HEK293T (cell line): ENCODE measurements at regions not wholly inside any gene's neighbourhood (a gene's known extent, or its start where the extent isn't known, plus 50 kb on each side); places are given as distances from the start of the nearest gene placed in this dataset.

Source experiments
- CTCF ChIA-PET: fragments of 350-600 bp; formaldehyde crosslinking; extraction: SDS; loops from one replicate; lab custom pipeline; 2021; ENCODE audit warnings: antibody characterized with exemption, inconsistent platforms; lab: Yijun Ruan, JAX
- POLR2A ChIA-PET: fragments of 350-600 bp; formaldehyde crosslinking; extraction: SDS; loops from one replicate; lab custom pipeline; 2020; ENCODE audit warnings: antibody characterized with exemption, inconsistent platforms; lab: Yijun Ruan, JAX
- DNase-seq: peaks from one replicate; pipeline ENCODE4 v3.0.0; 2012; ENCODE audit warnings: mixed read lengths; ENCODE audit errors: extremely low spot score
- ARNT ChIP-seq: fragments of 450-650 bp; IDR thresholded peaks from 2 replicates; pipeline ENCODE4 v1.6.1; 2017; ENCODE audit warnings: mild to moderate bottlenecking
- BHLHE40 ChIP-seq: fragments of 450-650 bp; IDR thresholded peaks from 2 replicates; pipeline ENCODE4 v1.6.1; 2016; ENCODE audit warnings: mild to moderate bottlenecking, moderate library complexity, borderline replicate concordance
- CTBP1 ChIP-seq: fragments of 450-650 bp; IDR thresholded peaks from 2 replicates; pipeline ENCODE4 v1.6.1; 2016; ENCODE audit warnings: borderline replicate concordance
- ELF4 ChIP-seq: fragments of 450-650 bp; IDR thresholded peaks from 2 replicates; pipeline ENCODE4 v1.6.1; 2017; ENCODE audit warnings: antibody characterized with exemption
- FOXA1 ChIP-seq: fragments of 450-650 bp; IDR thresholded peaks from 2 replicates; pipeline ENCODE4 v1.6.1; 2016; ENCODE audit warnings: mild to moderate bottlenecking
- FOXK2 ChIP-seq: fragments of 450-650 bp; IDR thresholded peaks from 2 replicates; pipeline ENCODE4 v1.6.1; 2016; ENCODE audit warnings: mild to moderate bottlenecking
- FOXM1 ChIP-seq: fragments of 450-650 bp; IDR thresholded peaks from 2 replicates; pipeline ENCODE4 v1.6.1; 2017; ENCODE audit warnings: mild to moderate bottlenecking, borderline replicate concordance
- HDGF ChIP-seq: fragments of 450-650 bp; IDR thresholded peaks from 2 replicates; pipeline ENCODE4 v1.6.1; 2017; ENCODE audit warnings: antibody characterized with exemption, borderline replicate concordance
- L3MBTL2 ChIP-seq: fragments of 450-650 bp; conservative IDR thresholded peaks from 2 replicates; pipeline ENCODE4 v1.6.1; 2016; ENCODE audit warnings: mild to moderate bottlenecking
- LEF1 ChIP-seq: fragments of 450-650 bp; IDR thresholded peaks from 2 replicates; pipeline ENCODE4 v1.6.1; 2017; ENCODE audit warnings: mild to moderate bottlenecking, borderline replicate concordance
- NFRKB ChIP-seq: fragments of 450-650 bp; IDR thresholded peaks from 2 replicates; pipeline ENCODE4 v1.6.1; 2016; ENCODE audit warnings: mild to moderate bottlenecking, moderate library complexity
- PKNOX1 ChIP-seq: fragments of 450-650 bp; IDR thresholded peaks from 2 replicates; pipeline ENCODE4 v1.6.1; 2016
- SP1 ChIP-seq: fragments of 450-650 bp; IDR thresholded peaks from 2 replicates; pipeline ENCODE4 v1.6.1; 2017
- SUZ12 ChIP-seq: fragments of 450-650 bp; IDR thresholded peaks from 2 replicates; pipeline ENCODE4 v1.6.1; 2016; ENCODE audit warnings: mild to moderate bottlenecking
- TARDBP ChIP-seq: fragments of 450-650 bp; IDR thresholded peaks from 2 replicates; pipeline ENCODE4 v1.6.1; 2016
- ZNF384 ChIP-seq: fragments of 450-650 bp; IDR thresholded peaks from 2 replicates; pipeline ENCODE4 v1.6.1; 2016

GRCh38 chr21:25304611-25305010 is 302.7 kb downstream of the MRPL39 start:
- no peak for DNase-seq
- ChIA-PET CTCF (no interaction called here), POLR2A (no interaction called here)
- TF ChIP-seq L3MBTL2 (no peak), SUZ12 (no peak), ARNT (no peak), CTBP1 (no peak), LEF1 (no peak), PKNOX1 (no peak)

- DNase-seq = no peak
- POLR2A ChIA-PET = no interaction called here
- CTCF ChIA-PET = interaction anchor here (0.6 kb wide), 1 partner anchor 150 kb away, joined by 5 read pairs; no protein-coding TSS in a partner anchor
- TF ChIP-seq L3MBTL2 (no peak), LEF1 (no peak), SP1 (no peak), FOXA1 (no peak), SUZ12 (no peak), ARNT (no peak), BHLHE40 (no peak), PKNOX1 (no peak), NFRKB (no peak), HDGF (no peak), FOXK2 (no peak), FOXM1 (no peak), CTBP1 (no peak)
These were observed 306.6 kb downstream of the MRPL39 start for GRCh38 chr21:25300632-25301031.

GRCh38 chr21:25298512-25299491 is 308.5 kb downstream of the MRPL39 start:
- no peak for TF ChIP-seq SUZ12
- POLR2A ChIA-PET = no interaction called here
- CTCF ChIA-PET = no interaction called here
- DNase-seq = no peak

- no peak for TF ChIP-seq ELF4
- TF ChIP-seq NFRKB = no peak
- TF ChIP-seq ZNF384 = no peak
- TF ChIP-seq FOXK2 = no peak
- CTCF ChIA-PET = no interaction called here
- POLR2A ChIA-PET = no interaction called here
- no peak for DNase-seq
These were observed 310.2 kb downstream of the MRPL39 start for GRCh38 chr21:25297117-25297516.

GRCh38 chr21:25296252-25296651 is 311.0 kb downstream of the MRPL39 start:
- CTCF ChIA-PET = no interaction called here

GRCh38 chr21:25292396-25292795 is 314.9 kb downstream of the MRPL39 start:
- ChIA-PET POLR2A (no interaction called here), CTCF (interaction anchor here (0.7 kb wide), 1 partner anchor 20 kb away, joined by 3 read pairs; no protein-coding TSS in a partner anchor)
- no peak for DNase-seq
- TF ChIP-seq FOXM1 = no peak
- no peak for TF ChIP-seq CTBP1
- no peak for TF ChIP-seq L3MBTL2
- no peak for TF ChIP-seq ARNT
- TF ChIP-seq ZNF384 = no peak
- TF ChIP-seq SUZ12 = no peak
- no peak for TF ChIP-seq FOXA1
- no peak for TF ChIP-seq TARDBP
- TF ChIP-seq FOXK2 = no peak

More at GRCh38 chr21:25296252-25296651, 311.0 kb downstream of the MRPL39 start:
- DNase-seq = no peak
- TF ChIP-seq ARNT (no peak), ELF4 (no peak), ZNF384 (no peak), FOXK2 (no peak), CTBP1 (no peak), NFRKB (no peak), FOXM1 (no peak), SUZ12 (no peak), TARDBP (no peak), BHLHE40 (no peak)
- POLR2A ChIA-PET = no interaction called here

- no peak for TF ChIP-seq FOXK2
- no peak for TF ChIP-seq TARDBP
- no peak for TF ChIP-seq LEF1
- TF ChIP-seq SP1 = no peak
- no peak for TF ChIP-seq CTBP1
- no peak for TF ChIP-seq ARNT
- no peak for TF ChIP-seq SUZ12
- no peak for TF ChIP-seq ZNF384
- TF ChIP-seq FOXA1 = no peak
- no peak for TF ChIP-seq NFRKB
- TF ChIP-seq BHLHE40 = no peak
- TF ChIP-seq FOXM1 = no peak
- ChIA-PET POLR2A (no interaction called here), CTCF (interaction anchor here (0.6 kb wide), 1 partner anchor 101 kb away, joined by 3 read pairs; no protein-coding TSS in a partner anchor)
- DNase-seq = peak; percentile 20
These were observed 323.6 kb downstream of the MRPL39 start for GRCh38 chr21:25283720-25284119.
